NCI-H524 (cell line): ENCODE measurements at regions not wholly inside any gene's neighbourhood (a gene's known extent, or its start where the extent isn't known, plus 50 kb on each side); places are given as distances from the start of the nearest gene placed in this dataset.

Experiments
- DNase-seq, 2 experiments: peaks; one replicate each; lab custom pipeline; 2025; lab: John Stamatoyannopoulos, UW

DNA sequence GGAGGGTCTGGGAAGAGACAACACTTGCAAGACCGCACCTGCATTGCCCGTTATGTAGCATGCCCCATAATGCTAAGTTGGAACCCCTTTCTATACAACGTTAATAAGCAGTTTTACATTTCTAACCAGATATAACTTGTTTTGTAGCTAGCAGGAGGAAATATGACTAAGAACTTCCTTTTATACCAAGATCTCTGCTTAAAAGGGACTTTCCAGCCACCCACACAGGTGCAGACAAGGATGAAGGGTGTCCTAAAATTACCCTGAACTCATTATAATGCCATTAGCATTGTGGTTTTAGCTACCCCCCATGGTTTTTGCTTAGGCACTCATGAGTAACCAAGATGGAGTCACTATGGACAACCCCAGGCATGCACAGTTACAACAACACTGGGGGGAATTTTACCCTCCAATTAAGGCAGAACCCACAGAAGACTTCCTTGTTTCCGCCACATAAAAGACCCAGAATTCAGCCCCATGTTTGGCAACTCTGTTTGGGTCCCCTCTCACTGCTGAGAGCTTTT, 362.8 kb downstream of the CBLN2 start:
- no peak for DNase-seq

DNA sequence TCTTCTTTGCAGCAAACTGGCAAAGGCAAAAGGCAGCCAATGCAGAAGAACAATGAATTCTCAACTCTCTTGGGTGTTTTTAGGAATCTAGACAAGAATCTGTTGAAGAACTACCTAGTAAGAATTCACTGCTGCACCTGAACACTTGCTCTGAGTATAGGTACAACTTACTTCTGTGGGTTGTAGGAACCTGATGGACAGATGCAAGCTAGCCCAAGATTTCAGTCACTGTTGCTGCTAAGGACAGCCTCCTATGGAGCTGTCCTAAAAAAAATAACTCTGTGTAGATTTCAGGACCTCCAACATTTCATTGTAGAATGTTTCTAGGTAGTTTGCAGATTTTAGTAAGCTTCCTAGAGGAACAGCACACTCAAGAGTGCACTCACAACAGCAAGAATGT, 363.5 kb downstream of the CBLN2 start:
- no peak for DNase-seq

DNA sequence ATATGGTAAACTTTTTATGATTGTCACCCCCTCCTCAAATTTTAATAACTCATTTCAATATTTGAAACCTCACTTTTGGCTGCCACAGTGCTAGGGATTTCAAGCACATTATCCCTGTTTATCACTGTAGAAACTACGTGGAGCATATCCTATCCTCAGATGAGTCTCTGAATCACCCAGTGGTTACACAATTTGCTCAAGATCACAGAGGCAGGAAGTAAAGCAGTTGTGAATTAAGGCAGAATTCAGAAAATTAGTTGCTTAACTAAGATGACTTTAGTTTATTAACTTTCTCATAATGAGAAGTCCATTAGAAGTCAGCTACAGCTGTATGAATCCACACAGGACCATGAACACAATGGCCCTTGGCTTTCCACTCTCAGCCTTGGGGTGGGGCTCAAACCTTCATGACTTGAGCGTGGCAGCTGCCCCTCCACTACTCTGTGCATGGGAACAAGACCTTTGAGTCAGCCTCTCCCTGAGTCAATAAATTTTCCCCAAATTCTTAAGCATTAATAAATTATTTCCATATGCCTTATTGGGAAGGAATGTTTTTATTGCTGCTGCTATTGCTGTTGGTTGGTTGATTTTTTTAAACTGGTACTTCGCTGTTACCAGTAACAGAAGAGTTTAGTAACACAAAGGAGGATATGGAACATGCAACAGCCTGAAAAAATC, 369.0 kb downstream of the CBLN2 start:
- no peak for DNase-seq

DNA sequence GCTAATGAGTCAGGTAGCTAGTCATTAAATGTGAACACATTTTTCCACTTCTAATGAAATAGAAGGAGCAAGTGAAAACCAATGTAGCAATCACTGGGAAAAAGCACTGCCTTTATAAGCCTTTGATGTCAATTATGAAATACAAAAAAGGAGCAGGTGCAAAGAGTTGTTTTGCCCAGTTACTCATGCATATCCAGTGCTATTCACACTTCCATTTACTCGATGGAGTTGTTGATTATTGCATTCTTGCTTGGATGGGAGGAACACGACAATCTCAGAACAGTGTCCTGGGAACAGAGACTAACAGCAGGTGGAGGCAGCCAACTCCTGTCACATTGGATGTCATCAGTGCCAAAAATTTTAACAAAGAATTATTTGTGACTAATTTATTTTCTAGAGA, 372.5 kb downstream of the CBLN2 start:
- DNase-seq = no peak

DNA sequence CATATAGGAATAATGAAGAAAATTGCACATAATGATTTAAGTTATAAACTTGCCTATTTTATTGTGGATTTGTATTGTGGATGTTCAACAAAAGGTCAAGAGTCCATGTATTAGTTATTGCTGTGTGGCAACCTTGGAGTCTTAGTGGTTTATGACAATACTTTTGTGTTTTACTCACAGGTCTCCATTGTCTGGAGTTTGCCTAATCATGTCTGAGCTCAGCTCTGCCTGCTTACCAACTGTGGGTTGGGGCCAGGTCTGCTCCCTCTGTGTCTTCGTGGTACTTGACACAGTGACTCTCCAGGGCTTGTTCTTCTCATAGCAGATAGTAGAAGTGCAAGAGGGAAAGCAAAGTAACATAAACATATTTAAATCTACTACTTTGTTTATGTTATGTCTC, 382.5 kb downstream of the CBLN2 start:
- no peak for DNase-seq

DNA sequence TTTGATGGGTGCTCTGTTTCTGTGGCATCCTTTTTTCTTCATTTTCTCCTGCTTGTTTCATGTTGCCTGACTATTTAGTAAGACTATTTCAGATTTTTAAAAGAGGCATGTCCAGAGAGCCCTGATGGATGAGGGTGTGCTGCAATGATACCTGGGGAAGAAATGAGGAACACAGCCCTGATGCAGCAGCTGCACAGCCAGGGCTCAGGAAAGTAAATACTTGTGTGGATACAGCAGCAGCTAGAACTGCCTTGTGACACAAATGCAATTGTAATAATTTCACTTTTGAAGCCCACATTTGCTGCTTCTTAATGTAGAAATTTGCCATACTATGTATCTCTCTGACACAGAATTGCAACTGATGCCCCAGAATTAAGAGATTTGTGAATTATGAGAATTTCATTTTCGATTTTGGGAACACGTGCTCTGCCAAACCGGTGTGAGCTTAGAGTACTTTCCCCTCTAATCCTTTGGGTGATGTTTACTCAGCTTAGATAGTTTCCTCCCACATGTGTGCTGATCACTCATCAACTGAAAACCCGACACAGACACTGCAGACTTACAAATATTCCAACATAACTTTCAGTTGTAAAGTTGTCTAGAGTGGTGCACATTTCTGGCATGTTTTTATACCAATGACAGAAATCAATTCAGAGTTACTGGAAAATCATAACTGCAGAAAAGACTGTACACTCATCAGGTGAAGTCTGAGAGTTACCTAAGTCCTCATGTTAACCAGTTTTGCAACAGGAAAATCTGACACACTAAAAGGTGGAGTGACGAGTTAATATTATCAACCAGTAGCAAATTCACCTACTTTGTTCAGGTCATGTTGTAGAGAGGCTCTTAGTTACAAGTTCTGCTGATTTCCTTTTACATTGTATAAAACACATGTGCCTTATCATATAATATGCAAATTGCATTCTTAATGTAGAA, 383.4 kb downstream of the CBLN2 start:
- DNase-seq = peak in 1 of 2 experiments; percentile 12

DNA sequence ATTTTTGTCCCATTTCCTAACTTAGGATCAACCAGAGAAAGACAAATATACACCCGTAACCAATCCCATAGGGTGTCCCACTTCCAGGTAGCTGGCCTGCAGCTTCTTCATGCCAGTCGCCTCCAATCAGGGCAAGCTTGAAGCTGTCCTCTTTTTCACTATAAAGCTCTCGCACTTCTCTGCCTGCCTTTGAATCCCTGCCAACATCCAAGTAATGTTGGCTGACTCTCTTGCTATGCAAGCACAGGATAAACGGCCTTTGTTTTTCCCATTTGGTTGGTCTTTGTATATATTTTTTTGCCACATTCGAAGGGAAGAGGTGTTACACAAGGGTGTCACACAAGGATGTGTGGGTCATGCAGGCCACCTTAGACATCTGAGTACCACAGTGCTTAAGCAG, 388.8 kb downstream of the CBLN2 start:
- DNase-seq = no peak

DNA sequence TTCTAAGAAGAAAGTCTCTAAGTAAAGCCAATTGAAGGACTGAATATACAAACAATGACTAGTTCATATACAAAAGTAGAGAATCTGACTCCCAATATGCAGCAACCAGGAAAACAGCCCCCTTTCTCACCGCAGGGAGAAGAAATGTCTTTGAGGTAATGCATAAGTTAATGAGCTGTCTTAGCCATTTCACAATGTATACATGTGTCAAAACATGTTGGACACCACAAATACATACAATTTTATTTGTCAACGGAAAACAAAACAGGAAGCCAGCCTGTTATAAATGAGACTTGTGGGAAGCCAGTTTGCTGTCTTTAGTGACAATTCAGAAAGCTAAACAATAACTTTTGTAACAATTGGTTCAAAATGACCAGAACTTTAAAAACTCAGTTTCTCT, 389.2 kb downstream of the CBLN2 start:
- no peak for DNase-seq

DNA sequence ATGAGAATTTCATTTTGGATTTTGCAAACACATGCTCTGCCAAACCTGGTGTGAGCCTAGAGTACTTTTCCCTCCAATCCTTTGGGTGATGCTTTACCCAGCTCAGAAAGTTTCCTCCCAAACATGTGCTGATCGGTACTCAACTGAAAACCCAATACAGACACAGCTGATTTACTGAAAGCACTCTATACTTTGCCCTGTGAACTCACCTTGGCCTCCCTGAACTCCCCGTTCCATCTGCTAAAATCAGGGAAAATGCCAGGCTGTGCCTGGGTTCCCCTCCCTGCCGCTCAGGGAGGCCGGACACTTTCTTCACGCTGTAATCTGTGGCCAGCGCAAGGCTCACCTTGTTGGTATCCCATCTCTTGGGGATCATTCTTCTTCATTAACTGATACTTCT, 391.2 kb downstream of the CBLN2 start:
- no peak for DNase-seq

DNA sequence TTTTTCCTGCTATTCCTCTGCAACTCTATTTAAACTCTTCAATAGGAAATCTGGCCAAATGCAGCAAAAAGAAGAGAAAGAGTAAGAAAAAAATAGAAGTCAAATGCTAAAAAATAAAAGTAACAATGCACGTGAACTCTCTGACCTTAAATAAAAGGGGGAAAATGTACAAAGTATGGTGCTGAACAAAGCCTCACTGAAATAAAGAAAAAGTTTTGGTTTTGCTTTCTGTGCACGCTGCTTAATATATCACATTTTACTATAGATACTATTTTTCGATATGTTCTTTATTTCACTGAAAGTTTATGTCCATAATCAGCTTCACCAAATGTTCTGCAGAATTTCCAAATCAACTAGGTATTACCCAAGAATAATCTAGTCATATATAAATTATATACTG, 396.3 kb downstream of the CBLN2 start:
- DNase-seq = no peak

DNA sequence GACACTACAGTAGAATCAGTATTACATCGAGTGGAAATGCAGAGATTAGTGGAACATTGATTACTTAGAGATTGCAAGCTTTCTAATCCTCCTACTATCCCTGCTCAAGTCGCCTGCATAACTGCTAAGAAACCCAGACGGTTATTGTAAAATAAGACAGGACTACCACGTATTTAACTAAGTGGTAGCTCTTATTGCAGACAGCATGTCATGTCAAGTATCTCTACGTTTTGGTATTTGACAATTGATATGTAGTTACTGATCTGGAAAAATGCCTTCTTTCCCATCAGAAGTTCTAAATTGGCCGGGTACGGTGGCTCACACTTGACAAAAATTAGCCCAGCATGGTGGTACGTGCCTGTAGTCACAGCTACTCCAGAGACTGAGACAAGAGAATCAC, 404.1 kb downstream of the CBLN2 start:
- no peak for DNase-seq

DNA sequence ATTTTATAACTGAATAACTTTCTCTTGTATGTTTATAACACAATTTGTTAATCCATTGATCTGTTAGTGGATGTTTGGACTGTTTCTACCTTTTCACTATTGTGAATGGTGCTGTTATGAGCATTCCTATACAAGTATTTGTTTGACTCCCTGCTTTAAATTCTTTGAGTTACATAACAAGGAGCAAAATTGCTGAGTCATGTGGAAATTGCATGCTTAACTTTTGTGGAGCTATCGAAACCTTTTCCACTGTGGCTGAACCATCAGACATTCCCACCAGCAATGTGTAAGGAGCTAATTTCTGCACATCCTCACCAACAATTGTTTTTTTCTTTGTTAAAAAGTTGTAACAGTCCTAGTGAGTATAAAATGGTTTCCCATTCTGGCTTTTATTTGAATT, 415.5 kb downstream of the CBLN2 start:
- no peak for DNase-seq

DNA sequence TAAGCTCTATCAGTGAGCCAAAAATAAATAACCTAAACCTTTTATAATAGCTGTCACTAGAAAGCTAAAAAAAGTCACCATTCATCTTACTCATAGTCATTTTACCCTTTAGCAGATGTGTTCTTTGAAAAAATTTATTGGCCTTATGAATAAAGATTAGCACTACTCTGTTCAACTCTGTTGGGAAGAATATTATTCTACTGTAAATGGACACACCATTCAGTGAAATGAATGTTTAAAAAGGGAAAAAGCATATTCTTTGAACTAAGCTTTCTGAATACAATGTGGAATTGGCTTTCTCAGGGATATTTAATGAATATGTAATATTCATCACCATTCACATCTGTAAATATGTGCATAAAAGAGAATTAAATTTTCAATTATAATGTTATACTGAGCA, 422.0 kb downstream of the CBLN2 start:
- DNase-seq = no peak

DNA sequence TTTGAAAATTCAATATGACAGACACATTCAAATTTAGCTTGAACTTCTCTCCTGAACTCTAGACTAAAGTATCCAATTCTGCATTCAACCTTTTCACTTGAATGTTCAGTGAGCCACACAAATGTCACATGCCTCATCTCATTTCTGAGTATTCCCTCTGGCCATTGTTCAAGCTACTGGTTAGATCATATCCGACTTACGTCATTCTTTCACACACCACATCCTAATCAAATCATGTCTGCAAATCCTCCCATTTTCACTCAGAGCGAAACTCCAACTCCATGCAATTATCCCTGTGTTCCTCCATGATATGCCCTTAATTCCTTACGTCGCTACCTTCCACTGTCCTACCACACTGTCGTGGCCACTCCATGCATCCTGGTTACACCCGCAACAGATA, 425.1 kb downstream of the CBLN2 start:
- DNase-seq = no peak

DNA sequence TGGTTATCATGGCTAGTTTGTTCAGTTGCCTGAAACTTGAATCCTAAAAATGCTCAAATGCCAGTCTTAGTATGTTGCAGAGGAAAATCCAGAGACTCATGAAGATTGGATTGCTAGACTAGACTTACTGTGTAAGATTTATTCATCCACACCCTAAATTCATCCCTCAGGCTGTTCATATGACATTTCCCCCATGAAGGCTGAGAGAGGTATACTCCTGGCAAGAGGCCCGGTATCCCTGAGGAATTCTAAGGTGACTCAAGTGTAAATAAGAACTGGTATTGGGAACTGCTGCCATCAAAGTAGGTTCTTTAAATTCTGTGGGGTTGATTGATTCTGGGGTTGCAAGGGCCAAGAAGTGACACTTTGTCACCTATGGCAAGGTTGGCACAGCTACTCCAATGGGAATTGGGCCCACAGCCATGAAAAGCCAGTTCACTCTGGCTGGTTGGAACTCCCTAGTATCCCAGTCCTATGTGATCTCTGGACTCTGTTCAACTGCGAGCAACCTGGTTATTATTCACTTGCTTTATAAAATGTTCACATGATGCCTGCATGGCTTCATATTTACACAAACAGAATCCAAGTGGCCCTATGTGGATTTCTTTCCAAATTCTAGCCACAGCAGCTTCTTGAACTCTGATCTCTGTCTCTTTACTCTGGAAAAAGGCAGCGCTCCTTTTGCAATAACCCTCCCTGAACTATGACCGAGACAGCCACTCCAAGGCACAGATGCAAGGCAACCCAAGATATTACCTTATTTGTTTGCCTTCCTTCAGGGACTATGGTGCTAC, 429.1 kb downstream of the CBLN2 start:
- no peak for DNase-seq

DNA sequence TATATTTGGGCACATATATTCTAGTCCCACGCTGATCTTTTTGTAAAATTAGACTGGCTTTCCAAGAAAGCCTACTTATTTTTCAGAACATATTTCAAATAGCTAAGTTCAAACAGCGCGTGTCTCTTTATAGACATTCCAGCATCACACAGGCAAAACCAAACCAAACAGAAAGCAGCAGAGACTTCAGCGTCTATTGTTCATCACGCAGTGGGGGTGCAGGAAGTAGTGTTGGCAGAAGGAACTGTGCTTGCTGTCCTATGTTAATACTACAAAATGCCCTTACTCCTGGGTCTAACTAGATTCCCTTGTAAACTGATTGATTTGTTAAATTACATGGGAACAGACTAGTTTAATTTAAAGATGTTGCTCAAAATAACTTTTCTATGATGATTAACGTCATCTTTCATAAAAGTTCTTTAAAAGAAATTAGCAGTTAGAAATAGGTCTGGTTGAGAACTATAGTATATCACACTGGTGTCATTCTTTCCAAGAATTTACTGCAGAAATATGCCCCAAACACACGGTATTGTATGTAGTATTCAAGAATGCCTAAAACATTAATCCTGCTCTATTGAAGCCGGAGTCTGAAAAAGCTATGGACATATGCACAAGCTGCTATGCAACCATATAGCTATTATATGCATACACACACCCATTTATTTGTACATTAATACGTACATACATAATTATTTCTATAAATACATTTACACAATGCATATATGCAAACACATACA, 436.3 kb downstream of the CBLN2 start:
- no peak for DNase-seq

DNA sequence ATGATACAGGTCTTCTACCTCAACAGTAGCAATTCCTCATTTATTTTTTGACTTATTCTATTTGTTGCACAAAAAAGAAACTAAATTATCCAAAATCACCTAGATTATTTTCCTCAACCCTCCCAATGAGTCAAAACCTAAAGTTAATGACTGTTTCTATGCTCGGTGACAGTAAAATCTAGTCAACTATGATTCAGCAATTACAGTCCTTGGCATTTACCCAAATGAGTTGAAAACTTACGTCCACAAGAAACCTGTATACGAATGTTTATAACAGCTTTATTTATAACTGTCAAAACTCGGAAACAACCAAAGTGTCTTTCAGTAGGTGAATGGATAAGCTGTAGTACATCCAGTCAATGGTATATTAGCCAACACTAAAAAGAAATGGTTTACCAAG, 439.3 kb downstream of the CBLN2 start:
- no peak for DNase-seq

DNA sequence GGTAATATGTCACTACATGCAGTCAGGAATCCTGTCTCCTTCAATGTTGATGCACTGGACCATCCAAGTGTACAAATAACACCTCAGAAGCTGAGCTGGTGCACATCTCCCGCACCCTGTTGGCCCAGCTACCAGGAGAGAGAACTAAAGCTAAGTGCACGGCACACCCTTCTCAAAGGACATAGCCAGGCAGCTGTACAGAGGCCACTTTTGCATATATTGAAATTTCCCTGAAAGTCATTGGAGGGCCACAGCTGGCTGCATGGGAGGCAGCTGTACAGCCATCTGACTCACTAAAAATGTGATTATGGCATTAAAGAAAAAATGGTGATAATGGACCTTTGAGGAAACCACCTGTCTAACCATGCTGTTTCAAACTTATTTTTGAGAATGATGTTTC, 441.7 kb downstream of the CBLN2 start:
- peak in 1 of 2 experiments; percentile 6 for DNase-seq

DNA sequence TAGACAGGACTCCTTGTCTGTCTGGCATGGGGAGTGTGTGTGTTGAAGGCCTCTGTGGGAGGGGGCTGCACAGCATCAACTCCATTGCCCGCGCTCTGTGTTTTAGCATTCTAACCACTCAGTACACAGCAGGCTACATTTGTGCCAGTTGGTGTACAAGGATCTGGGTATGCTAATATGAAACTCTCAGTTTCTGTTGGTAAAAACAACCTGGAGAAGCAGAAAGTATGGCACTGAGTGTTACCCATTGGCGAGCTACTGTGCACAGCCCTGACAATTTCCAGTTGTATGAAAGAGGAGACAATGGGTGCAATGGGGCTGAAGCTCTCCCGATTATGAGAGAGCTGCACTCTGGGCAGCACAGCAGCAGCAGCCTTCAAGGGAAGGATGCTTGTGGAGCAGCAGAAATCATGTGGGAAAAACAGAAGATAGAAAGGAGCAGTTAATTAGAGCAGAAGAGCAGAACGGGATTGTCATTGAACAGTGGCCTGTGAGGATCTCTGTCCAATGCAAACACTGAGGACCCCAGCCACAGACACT, 443.6 kb downstream of the CBLN2 start:
- no peak for DNase-seq

DNA sequence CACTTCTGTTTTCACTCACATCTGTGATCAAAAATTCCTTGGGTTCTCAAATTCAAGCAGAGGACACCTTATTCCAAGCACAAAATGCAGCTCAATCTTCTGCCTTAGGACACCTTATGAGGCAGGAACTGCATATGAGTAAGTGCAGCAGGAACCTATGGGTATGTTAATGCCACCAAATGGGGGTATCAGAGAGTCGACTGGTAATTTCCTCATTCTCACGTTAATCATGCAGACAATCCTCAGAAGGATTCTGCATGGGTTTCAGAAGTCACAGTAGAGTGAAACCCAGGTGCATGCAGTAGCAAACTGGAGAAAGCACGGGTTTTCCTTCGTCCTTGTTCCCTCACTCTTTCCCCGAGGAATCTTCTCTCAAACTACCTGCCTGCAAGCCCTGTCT, 452.8 kb downstream of the CBLN2 start:
- DNase-seq = no peak

DNA sequence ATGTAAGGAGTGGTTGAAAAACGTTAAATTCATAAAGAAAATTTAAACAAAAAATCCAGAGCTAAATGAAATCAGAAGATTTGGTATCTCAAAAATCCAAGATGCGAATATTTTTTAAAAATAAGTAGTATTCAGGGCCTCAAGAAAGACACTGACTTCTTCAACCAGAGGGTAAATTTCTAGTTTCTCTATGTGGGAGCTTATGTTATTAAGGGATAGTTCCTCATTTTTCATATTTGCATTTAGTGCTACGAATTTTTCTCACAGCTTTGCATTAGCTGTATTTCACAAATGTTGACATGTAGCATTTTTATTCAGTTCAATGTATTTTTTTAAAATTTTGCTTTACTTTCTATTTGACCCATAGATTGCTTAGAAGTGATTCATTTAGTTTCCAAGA, 454.7 kb downstream of the CBLN2 start:
- DNase-seq = no peak
